Fibroblast of gingiva (primary cell): ENCODE measurements at regions not wholly inside any gene's neighbourhood (a gene's known extent, or its start where the extent isn't known, plus 50 kb on each side); places are given as distances from the start of the nearest gene placed in this dataset.
A peak's percentile ranks its signal among the peaks of the same experiment; 100 is the strongest.

ENCODE experiments used
- DNase-seq: peaks from one replicate; pipeline ENCODE4 v3.0.0-alpha.2; 2011; ENCODE audit warnings: low read depth

DNA sequence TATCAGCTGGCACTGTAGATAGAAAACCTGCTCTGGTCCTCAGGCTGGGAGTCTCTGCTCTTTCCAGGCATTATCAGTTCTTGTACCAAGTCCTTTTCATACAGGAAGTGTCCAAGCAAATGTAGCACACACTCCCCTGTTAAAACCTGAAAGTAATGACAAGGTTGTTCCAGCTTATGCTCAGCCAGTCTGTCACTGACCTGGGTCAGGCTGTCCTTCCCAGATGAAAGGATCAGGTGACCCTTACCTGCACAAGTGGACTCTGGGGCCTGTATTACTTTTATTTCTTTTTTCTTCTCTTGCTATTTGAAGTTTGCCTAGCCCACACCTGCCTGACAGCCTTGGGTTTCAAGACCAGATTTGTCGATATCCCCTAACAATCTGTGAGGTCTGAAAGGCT lies 156.3 kb upstream of the SESN3 start:
- DNase-seq: no peak

DNA sequence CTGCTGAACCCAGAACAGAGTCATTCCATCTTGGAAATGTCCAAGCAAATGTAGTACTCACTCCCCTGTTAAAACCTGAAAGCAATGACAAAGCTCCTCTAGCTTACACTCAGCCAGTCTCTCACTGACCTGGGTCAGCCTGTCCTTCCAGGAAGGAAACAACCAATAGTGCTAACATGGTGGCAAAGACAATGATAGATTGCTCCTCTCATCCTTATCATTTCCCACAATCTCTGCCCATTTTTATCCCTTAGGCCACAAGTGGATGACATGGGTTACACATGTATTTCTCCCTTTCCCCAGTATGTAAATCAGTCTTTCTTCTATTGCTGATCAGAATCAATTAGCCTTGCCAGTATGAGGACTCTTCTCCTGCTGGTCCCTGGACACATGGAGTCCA lies 154.6 kb upstream of the SESN3 start:
- DNase-seq: no peak

DNA sequence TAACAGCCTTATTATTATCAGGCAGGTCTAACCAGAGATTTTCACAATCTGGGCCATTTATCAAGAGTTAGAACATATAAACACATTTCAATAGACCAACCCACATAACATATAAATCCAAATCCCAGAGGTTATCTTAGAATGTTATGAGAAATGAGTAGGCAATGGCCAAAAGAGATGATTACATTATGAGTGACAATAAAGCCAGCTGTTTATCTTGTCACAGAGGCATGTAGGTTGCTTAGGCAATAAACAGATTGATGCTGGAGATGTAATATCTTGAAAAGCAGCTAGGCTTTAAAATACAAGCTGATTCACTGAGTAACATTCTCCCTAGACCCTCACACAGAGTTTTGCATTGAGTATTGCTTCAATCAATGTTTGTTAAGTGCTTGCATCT lies 148.5 kb upstream of the SESN3 start:
- no peak for DNase-seq

DNA sequence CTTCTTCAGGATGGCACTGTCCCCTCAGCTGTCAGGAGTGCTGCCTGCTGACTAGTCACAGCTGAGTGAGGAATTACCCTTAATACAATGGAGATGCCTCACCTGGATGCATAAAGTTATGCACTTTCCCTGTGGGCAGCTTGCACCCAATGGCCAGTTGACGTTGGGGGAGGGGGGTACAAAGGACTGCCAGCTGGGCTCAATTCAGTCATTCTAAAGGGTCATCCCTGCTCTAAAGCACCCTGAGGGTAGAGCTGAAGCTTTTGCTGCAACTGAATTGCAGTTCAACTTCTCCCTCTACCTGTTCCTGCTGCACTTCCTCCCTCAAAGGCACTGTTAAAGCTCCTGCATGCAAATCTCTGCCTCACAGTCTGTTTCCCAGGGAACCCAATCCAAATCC lies 147.8 kb upstream of the SESN3 start:
- no peak for DNase-seq

DNA sequence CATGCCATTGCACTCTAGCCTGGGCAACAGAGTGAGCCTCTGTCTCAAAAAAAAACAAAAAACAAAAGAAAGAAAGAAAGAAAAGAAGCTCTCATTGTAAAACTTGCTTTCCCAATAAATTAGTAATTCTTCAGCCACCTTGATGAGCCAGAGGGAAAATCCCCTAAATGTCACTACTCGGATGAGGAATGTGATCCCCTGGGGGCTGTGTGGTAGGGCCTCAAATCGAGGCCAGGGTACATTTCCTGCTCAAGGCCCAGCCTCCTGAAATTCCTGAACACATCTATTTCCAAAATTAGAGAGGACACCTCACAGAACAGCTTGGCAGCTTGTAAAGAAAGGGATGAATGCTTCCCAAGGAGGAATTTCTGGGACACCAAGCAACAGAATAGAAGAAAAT lies 147.1 kb upstream of the SESN3 start:
- DNase-seq: no peak

DNA sequence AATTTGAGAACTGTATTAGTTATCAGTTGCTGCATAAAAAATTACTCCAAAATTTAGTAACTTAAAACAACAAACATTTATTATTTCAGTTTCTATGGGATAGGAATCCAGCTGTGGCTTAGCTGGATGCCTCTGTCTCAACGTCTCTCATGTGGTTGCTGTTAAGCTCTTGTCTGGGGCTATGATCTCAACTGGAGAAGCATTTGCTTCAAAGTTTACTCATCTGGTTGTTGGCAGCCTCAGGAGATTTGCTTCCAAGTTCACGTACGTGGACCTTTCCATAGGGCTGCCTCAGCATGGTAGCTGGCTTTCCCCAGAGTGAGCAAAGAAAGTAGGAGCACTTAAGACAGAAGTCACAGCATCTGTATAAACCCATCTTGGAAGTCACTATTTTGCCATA lies 144.9 kb upstream of the SESN3 start:
- DNase-seq: peak; percentile 82

DNA sequence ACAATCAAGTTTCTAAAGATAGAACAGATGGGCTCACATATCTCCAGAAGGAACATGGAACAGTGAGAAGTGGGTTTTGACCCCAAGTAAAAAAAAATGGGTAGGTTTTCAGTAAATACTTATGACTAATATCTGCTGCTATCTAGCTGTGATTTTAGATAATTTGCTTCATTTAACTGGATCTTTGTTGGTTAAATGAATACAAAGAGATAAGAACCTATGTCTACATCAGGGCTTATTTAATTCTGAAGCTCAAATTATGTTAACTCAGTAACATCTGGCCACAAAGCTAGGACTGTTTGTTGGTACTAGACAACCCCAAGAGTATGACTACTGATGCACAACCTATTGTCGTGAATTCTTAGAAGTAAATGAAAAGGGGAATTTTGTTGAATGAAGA lies 144.4 kb upstream of the SESN3 start:
- no peak for DNase-seq

DNA sequence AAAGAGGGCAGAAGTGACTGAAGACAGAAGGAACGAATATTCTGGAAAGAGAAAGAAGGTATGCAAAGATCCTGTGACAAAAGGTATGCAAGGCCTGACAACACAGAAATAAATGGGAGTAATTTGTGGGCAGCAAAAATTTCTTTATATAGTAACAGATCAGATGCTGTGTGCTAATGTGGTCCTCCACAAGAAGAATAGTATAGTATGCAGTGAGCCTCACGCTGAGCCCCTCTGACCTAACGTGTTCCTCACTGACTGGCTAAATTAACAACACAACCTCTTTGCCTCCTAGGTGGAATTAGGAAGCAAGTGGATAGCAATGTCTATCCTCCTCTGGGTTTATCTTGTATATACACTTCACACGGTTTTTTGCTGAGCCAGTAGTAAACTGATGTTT lies 143.1 kb upstream of the SESN3 start:
- DNase-seq: no peak

DNA sequence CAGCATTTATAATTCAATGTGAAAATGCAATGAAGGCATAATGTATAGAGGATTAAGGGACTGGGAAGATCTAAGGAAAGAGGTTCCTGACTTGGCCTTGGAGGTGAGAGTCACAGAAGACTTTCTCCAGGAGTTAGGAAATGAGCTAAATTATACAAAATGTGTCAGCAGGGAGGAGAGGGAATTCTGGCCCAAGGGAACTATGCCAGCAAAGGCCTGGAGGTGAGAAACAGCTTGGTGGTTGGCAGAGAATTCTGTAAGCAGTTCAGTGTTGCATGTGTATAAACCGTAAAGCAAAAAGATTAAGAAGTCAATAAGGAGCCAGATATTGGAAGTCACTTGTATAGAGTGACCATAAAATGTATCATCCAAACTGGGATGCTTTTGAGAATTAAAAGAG lies 142.2 kb upstream of the SESN3 start:
- no peak for DNase-seq

DNA sequence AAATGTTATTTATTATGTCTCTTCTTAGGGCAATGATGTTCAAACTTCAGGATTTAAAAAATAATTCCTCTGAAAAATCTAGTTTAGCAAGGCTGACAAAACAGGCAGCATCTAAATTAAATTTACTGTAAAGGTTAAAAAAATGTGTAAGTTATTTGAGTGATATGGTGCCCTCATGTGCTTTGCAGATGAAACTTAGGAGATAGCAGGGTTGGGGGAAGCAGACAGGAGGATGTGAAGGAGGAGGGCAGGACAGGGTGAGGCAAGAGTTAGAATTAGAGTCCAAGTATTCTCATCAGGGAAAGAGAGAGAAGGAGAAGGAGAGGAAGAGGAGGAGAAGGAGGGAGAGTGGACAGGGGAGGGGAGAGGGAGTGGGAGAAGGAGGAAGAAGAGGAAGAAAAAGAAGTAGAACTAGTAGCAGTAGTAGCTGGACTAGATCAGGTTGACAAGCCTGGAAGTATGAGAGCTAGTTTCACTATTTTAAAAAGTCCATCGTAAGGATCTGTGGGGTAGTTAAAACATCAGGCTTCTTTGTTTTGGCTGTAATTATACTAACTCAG lies 141.2 kb upstream of the SESN3 start:
- DNase-seq: no peak

DNA sequence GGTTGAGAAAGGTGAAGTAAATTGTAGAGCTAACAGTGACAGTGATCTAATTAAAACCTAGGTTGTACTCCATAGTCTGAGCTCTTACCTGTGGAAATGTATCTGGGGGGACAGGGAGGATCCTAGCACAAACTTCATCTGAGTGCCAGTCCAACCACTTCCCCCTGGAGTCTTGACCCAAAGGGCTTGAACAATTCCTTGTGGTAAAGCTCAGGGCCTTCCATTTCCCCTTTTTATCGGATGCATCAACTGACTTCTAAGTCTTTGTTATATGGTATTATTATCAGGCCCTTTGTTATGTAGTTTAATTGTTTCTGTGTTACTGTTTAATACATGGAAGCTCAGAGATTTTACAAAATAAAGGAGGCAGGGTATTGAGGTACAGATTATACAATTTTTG lies 140.2 kb upstream of the SESN3 start:
- DNase-seq: no peak

DNA sequence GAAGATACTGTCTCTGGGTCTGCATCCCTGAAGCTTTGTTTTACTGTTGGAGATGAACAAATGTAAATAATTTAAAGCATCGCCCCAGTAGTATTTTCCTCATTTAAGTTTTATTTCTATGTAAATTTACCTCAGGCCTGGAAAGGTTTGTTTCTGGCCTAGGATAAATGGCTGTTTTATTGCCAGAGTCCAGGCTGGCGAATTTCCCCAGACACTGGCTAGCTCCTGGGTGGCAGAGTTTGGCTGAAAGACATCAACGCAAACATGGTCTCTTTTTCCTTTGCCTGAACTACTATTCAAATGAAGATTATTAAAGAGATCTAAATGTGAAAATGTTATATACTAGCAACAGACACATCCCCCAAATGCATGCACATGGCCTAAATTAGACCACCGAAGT lies 136.7 kb upstream of the SESN3 start:
- no peak for DNase-seq

DNA sequence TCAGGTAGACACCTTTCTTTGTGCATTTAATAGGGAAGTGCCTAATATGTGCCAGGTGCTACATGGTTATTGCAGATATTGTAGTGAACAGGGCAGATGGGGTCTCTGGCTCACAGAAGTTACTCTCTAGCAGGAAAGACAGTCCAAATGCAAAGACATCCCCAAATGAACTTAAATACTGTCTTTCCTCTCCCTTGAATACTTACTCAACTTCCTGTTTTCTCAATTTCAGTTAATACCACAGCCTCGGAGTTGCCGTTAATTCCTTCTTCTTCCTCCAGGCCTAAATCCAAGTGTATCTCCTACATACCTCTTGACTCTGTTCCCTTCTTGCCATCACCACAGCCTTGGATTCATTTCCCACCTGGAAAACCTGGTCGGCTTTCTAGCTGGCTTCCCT lies 134.3 kb upstream of the SESN3 start:
- DNase-seq: no peak

DNA sequence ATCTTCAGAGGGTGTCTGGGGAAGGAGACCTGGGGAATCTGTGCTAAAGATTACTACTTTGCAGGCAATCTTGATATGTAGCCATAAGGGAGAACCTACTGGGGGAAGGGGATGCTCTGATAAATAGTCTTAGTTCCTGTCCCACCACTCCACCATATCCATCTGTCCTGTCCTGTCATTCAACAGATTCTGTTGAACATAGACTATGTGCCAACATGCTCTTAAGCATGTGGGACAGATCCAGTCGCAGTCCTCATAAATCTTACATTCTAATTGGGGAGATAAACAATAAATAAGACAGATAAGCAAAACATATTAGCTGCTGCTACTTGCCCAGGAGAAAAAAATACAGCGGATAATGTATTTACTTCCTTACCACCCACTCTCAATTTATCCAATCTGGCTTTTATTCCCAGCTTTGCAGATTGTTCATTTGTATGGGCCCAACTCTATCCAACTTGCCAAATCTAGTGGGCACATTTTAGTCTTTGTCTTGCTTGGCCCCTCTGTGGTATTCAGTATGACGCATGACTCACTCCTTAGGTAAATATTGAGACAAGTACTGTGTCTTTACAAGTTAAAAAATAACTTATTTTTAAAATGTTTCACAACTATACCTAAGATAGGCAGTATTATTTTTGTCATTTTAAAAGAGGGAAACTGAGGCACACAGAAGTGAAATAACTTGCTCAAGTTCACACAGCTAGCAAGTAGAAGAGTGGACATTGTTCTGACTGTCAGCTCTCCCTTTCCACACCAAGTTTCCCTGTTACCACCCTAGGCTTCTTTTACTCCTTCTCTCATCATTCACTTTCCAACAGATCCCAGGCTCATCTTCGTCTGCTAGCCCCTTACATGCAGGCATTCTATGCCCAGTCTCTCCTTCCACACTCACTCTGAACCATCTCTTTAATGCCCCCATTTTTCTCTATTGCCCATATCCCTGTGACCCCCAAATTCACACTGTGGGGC lies 133.6 kb upstream of the SESN3 start:
- DNase-seq: peak; percentile 18

DNA sequence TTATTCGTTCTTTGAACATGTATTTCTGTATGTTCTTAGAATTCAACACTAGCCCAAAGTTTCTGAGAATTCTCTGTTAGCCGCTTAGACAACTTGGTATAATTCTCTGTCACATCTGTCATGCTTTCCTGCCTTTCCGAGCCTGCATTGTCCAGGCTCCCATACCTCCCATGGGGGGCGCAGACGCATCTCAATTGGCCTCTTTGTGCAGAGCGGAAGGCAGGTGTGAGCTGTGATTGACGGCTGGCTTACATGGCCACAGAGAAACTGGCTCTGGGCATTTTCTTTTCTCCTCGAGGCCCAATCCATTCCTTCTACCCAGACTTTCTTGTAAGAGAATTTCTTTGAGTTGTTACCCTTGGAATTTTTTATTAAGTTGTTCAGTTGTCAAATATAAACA lies 132.7 kb upstream of the SESN3 start:
- DNase-seq: no peak

DNA sequence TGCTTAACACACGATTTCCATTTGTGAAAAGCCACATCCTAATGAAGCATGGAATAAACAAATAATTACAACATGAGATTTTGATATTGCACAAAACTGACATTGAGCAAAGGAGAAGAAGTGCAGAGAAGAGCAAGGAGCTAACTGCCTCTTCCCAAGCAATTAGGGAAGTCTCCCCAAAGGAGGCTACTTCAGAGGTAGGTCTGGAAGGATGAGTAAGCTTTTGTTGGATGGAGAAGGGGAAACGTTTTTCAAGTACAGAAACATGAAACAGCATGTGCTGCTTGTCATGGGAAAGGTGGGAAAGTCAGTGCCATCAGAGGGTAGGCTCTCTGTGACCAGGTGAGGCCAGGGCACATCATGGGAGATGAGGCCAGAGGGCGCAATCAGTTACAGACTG lies 132.2 kb upstream of the SESN3 start:
- DNase-seq: peak; percentile 44

DNA sequence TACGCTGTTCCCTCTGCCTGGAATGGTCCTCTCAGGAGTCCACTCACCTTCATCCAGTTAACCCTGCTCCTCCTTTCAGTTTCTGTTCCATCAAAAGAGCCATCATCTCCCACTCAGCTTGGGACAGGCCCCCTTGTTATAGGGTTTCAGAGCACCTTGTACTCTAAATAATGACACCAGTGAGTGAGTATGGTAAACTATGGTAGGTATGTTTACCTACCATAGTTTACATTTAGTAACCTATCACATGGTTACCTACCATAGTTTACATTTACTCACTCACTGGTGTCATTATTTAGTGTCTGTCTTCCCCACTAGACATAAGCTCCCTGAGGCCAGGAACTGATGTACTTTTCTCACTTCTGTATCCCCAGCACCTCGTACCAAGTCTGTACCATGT lies 130.2 kb upstream of the SESN3 start:
- no peak for DNase-seq

DNA sequence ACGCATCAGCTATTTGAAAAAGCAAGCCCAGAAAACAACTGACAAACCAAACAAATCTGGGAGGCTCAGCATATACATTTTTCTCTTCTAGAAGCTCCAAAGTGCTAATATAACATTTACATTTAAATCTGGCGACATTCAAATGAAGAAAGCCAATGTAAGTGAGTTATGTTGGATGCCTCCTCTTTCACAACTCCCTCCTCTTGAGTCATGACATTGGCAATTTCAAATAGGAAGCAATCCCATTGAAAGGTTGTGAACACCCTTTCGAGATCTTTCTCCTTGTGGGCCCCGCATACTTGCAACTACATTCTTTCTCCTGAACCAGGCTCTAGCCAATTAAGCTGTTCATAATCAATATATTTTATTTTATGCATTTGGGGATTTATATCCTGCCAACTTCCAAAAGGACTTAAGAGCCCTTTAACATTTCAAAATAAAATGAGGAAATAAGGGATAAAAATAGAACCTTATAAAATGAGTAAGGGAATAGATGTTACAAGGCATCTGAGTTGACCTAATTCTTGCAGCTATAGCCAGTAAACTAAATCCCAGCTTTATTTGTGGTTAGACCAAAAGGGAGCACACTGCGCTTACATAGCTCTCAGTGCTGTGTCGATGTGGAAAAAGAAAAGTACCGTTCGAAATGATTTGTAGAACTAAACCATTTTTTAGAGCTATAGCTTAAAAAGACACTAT lies 129.5 kb upstream of the SESN3 start:
- peak; percentile 30 for DNase-seq

DNA sequence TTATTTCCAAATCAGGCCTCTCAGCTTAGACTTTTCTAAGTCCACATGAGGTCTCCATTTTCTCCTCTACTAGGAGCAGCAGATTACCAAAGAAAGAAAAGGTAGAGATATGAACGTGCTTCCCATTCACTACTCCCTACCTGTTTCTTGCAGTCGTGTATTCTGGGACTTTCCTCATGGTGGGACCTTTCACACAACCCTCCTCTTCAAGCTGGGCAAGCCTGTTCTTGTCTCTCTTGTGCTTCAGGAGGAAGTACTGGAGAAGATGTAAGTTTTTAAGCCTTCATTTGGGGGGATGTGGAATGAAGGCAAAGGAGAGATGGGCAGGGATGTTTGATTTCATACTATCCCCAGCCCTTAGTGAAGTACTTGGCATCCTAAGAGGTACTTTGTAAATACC lies 128.8 kb upstream of the SESN3 start:
- DNase-seq: no peak

DNA sequence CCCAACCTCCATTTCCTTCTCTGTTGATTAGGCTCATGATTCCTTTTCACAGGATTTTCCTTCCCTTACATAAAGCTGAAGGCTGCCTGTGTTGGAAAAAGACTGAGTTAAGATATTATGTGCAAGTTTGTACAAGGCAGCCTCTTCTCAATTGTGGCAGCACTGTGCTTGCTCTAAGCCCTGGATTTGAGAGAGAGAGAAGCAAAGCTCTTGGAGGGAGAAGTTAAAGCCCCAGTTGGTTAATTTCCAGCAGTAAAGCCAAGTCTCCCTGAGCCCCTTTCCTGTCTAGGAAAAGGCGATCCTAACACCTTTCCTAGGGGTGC lies 128.3 kb upstream of the SESN3 start:
- DNase-seq: no peak

DNA sequence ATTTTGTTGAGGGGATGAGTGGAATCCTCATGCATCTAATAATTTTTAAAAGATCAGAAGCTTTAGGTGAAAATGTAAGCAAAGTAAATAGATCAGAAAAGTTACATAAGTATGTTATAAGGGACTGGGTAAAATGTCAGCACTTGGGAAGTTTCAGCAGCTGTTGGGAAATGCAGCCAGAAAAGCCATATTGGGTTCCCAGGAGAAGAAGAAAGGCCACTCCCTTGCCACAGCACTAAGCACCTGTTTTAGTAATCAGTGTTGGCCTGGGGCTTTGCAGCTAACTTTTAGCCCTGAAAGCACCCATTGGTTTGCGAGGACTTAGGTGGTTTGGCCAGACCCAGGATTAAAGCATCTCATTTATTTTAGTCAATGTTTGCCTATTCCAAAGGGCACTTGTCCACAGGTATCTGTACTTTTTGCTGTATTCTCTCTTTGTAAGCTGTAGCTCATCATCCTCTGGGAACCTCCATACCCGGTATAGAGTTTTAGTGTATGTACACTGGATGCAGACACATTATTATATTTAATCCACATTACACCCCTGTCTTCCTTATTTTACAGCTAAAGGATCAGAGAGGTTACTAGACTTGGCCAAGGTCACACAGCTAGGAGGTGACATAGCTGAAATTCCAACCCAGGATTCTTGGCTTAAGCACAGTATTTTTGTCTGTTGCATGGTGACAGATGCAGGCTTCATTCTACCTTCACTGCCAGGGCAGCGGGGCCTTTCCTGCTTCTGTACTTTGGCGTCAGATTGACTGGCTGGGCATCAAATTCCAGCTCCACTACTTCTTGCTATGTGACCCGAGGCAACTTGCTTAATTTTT lies 127.7 kb upstream of the SESN3 start:
- no peak for DNase-seq

DNA sequence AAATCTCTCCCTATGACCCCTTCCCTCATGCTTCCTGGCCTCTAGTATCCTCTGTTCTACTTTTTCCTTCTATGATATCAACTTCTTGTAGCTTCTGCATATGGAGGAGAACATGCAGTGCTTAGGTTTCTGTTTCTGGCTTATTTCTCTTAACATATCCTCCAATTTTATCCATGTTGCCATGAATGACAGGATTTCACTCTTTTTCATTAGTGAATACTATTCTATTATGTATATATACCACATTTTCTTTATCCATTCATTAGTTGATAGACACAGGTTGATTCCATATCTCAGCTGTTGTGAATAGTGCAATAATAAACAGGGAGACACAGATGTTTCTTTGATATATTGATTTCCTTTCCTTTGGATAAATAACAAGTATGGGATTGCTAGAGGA lies 123.3 kb upstream of the SESN3 start:
- DNase-seq: no peak

DNA sequence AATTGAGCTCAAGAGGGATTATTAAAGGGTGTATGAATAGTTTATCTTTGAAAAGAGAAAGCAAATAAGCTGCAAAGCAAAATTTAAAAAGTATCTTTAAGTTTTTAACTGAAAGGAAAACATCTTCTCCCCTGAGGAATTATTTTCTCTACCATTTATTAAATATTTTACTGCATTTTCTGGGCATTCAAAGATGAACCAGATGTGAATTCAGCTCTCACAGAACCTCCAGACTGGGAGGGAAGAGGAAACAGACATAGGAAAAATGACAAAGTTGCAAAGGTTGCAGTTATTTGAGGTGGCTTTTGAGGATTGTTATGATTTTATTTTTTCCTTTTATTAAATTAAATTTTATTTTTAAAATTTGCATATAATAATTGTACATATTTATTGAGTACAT lies 122.7 kb upstream of the SESN3 start:
- DNase-seq: no peak
